Head of caudate nucleus (tissue), 42 donors: ENCODE measurements at regions not wholly inside any gene's neighbourhood (a gene's known extent, or its start where the extent isn't known, plus 50 kb on each side); places are given as distances from the start of the nearest gene placed in this dataset.

Experiments
- DNase-seq, 42 donors: peaks; one replicate each; pipeline versions ENCODE4 v3.0.0 to v3.0.0-alpha.2; 2020 to 2021; ENCODE audit warnings: mixed read lengths in 7 of 42
- intact Hi-C: fragments of 100-400 bp; cut with DNase I; formaldehyde crosslinking; loops from one replicate; pipeline ENCODE4 v1.15.0; 2022

DNA sequence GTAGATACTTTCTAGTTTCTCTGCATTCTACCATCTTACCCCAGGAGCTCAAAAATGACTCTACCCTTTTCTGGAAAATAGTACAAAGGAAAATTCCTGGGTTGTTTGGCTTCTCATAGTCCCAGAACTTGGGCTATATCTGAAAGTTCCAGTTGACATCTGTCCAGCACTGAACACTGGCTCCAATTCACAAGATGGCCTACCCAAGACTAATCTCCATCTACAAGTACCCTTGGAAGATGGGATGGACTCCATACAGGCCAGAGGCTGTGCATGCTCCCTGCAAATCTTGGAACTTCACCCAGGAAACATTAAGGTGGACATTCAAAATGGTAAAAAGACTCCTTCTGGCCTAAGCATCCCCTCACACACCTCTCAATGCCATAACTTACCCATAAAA, 427.1 kb downstream of the DTWD2 start:
- no peak for DNase-seq
- intact Hi-C loops = no loop called here

DNA sequence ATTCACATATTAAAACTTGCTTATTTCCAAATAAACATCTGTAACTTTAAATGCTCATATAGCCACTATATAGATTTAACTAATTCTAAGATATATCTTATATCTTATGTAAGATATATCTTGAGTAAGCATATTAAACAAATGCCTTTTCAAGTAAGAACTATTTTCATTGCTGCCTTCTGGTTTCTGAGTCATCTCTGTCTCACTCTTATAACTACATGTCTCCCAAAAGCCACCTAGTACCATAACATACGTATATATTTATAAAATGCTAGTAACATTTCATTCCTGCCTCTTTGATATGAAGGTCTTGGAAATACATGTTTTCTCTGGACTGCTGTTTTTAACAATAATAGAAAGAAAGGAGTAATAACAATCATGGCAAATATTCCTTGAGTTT, 429.5 kb downstream of the DTWD2 start:
- DNase-seq = no peak
- intact Hi-C loops = no loop called here

DNA sequence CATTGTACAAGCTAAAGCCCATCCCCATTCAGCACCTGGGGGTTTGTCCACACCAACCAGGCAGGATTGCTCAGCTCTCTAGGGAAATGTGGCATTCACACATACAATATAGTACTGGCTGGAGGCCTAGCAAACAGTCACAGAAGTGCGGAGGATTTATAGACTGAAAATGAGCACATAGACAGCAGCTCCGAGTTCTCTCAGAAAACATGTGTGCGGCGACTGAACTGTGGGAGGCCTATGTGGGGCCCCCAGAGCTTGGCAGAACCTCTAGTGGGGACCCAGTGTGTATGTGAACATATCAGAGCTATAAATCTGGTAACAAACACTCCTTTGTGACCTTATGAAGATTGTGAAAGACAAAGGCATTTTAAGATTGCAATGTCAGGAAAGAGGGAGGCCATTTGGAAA, 431.1 kb downstream of the DTWD2 start:
- intact Hi-C loops = no loop called here
- no peak for DNase-seq

DNA sequence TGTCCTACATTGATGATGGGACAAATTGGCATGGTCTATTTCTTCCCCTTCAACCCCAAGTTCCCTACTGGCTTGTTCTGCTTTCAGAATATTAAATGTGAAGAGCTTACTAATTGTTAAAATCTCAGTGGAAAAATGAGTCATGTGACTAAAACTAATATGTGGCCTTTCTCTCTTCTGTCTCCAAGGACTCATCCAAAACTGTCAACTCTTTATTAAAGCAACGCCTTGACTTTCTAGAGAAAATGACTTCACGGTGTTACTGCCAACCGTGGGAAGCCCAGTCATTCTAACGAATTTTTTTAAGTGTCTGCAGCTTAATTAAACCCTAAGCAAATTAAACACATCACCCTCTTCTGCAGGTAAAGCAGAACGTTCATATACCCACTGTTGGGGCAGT, 431.6 kb downstream of the DTWD2 start:
- intact Hi-C loops = no loop called here
- no peak for DNase-seq

DNA sequence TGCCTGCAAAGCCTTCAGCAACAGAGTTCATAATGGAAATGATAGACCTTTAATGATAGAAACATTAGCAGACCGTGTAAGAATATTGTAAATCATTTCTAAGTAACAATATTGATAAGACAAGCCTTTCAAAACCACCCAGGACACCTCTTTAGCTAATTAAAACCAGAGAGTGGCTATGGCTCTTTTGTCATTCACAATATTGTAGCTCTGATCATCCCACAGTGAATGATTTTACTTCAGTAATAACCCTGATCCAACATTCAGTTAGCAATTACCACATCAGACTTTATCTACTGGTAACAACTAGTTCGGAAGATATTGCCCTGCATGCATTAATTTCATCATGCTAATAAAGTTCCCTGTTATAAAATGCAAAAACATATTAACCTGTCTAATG, 432.6 kb downstream of the DTWD2 start:
- no peak for DNase-seq
- intact Hi-C loops = no loop called here

DNA sequence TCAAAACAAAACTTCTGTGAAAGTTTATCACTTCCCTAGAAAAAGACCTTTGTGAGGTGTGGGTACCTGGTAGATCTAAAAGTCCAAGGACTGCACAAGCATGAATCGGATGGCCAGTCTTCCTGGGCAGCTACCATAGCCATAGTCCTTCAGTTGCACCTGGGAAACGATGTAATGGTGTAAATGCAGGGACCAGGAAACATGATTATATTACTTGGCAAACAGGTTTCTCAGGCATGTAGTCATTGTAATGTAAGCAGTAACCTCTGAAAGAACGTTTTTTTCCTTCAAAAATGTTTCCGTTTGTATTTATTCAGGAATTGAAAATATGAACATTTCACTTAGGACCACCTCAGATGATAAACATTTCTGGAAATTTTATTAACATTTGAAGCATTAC, 433.4 kb downstream of the DTWD2 start:
- no peak for DNase-seq
- intact Hi-C loops = no loop called here

DNA sequence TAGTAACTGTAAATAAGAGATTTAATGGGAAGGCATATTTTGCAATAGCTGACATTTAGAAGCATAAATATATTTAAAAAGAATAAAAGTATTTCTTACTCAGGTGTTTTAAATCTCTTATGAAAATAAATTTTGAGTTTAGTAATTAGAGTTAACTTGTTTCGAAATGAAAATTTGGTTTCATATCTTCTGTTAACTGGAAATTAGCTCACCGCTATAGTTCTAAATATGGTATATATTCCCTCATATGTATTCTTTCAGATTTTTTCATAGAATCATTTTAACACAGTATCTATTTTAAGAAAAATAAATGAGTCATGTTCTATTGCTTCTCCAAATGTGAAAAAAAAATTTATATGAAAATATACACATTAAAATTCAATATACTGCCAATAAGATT, 434.1 kb downstream of the DTWD2 start:
- no peak for DNase-seq
- intact Hi-C loops = no loop called here

DNA sequence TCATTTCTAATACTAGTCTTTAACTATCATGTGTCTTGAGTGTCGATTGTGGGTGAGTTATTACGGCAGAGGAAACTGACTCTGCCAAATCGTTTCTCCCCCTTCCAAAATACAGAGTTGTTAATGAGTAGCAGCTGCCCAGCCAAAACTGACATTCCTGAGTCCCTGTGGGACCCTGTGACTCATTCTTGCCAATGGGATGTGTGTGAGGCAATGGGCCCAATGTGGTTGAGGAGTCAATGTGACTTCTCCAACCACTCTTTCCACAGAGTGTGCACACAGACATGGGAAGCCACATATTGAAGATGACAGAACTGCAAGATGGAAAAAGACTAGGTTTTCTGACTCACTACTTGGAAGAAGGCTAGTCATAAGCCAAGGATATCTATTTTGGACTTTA, 434.7 kb downstream of the DTWD2 start:
- no peak for DNase-seq
- intact Hi-C loops = no loop called here

DNA sequence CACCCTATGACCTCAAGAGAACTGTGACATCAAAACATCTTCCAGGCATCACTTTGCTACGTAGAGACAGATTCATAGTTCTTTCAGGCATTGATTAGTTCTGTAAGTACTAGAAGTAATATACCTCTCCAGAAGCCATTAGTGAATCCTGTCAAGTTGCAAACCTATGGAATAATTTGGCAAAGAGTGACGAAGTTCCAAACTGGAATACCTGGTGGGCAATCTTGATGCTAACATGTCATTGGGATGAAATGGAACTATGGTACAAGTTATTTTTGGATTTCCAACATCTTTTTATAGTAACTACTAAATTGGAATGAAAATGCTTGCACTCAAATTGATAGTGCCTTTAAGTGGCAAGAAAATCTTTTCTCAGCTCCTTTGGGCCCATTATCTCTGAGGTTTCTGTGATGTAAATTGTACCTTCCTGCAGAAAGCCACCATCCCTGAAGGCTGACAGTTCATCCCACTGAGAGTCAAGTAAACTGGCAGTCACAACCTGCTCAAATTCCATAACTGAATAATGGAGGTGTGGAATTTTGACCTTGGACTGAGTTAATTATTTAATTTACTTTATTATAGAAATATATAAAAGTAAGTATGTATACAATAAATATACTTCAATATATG, 435.5 kb downstream of the DTWD2 start:
- intact Hi-C loops = no loop called here
- no peak for DNase-seq

DNA sequence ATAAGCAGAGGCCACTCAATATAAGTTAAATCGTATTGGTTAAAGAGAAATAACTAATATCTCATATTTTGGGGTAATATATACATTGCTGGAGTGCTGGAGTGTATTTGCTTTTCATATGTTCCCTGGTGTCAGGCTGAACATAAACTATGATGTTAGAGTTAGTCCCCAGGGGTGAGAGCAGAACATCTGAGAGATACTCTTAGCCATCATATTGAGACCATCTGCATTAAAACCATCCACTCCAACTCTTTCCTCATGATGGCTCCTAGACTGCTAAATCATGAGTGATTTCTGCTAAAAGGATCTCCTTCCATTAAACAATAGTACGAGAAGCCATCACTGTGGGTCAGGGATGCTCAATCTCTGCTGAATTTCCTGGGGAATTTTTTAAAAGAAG, 436.2 kb downstream of the DTWD2 start:
- intact Hi-C loops = no loop called here
- DNase-seq = no peak

DNA sequence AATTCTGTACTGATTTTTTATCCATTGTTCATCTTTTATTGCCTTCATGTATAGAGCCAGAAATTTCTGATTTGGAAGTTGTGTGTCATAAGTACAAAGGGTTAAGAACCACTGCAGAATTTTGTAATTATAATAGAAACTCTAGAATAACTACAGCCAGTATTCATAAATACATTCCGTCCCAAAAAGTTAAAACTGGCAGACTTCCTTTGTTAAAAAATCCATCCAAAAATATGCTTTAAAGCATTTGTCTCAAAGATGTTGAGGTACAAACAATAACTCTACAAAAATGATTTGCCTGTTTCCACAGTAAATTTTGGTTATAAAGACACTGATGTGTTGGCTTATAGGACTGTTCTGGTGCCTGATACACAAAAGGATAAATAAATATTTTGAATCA, 436.6 kb downstream of the DTWD2 start:
- intact Hi-C loops = no loop called here
- DNase-seq = no peak

DNA sequence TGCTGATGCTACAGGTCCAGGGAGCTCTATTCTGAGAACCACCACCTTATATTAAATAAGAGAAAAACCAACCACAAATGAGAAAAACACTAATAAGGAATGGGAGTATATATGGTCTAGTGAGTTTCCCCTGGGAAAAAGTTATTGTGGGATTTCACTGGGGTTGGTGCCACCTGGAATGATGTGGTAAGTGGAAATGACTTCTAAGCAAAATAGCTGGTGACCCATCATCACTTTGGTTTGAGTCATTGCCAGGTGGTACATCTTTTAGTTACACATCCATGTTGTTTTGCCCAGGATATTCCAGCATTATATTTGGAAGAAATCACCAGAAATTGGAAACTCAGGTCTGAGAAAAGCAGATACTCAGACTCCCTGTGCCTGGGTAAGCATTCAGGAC, 437.3 kb downstream of the DTWD2 start:
- intact Hi-C loops = no loop called here
- DNase-seq = no peak

DNA sequence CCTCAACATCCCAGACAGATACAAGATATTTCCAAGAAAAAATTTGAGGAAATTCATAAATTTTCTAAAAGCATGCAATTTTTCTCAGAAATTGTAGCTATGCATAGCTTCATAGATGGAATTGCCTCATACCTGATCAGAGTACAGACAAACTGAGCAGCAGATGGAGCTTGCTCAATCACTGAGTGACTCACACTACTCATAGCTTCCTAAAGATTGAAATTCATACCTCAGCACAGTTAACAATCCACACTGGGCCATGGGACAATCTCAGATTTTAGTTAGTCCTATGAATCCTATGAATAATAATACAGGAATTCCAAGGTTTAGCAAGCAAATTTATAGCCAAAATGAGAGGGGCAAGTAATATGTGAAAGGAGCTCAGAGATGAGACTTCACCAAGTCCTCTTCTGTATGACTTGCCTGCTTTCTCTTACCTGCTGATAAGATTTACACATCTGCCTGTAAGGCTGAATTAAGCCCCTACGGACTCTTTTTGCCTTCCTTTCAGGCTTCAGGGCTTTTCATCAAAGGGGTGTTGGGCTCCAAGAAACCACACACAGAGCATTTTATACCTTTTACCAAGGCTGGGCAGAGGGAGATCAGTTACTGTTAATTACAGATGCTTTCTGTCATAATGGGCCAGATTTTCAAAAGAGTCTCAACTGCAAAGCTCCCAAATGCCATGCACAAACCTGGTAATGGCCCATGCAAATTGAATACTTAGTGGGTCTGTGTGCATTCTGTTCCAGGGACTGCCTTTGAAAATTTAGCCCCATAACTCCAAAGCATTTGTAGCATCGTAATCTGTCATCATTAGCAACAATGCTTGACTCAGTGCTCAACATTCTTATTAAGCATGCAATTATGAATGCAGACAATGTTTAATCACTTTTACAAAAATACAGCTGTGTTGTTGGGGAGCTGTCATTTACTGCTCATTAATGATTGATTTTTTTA, 439.3 kb downstream of the DTWD2 start:
- intact Hi-C loops = no loop called here

DNA sequence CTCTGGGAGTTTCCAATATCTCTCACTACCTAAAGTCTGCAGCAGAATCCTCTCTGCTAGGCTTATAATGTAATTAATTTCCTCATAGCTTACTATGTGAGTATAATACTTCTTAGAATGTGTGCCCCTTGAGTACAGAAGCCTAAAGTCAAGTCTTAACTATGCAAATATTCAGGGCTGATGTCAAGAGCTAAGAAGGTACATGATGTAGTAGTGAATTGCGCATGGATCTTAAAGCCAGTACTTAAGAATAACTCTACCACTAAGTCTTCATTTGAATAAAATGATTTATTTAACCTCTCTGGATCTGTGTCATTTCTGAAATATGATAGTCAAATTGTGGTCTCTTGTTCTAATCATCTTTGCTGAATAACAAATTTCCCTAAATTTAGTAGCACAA, 442.9 kb downstream of the DTWD2 start:
- intact Hi-C loops = no loop called here
- DNase-seq = no peak

More for the DNA sequence above, 439.3 kb downstream of the DTWD2 start:
- DNase-seq = peak in 1 of 42 donors; percentile 17

DNA sequence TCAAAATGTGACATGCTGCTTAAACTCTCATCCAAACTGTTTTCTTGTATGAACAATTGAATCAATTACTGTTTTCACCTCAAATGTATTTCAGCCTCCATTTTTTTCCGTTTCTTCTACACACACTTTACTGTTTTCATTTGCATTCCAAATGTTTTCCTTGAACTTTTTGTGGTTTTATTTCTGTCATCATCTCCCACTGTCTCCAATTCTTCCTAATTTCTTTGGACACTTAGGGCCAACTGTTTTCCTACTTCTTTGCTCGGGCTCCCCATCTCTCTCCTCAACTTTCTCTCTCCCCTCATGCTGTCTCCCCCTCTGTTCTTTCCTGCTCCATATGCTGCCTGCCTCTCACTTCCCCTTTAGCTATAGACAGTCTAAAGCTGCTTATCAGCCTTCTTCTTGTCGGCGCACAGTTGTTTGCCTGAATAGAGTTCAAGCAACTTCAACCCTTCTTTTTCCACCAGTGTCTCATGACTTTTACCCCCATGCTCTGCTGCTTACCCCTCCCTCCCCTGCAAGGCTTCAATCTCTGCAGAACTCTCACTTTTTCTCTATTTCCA, 443.4 kb downstream of the DTWD2 start:
- intact Hi-C loops = no loop called here
- no peak for DNase-seq

DNA sequence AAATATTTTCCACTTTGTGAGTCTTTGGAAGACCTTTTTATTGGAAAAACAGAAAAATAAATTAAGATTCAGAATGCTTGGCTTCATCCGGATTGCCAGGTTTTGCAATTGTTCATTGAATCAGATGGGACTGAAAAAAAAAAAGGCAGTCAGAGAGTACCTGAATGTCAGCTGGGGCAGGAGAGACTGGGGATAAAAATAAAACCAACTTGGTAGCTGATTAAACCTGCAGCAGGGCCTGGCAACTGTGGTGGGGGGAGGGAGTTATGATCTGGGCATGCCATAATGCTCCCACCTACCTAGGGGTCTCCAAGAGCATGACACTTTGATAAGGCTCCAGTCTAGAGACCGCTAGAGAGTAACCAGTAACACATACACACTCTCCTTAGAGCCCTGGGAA, 454.4 kb downstream of the DTWD2 start:
- intact Hi-C loops = no loop called here

DNA sequence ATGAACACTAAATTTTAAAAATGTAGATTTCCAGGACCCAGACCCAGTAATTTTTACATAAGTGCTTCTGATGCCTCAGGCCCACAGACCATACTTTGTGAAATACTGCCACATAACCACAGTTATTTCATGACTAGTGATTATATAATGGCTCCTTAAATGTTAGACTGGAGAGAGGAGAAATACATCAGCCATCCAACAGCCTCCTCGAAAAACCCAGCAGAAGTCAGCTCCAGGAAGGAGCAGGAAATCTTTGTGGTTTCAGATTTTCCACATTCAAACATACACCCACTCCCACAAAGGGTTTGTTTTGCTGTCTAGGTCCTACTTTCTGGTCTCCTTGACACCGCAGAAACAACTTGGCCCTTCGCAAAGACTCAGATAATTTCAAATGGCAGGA, 455.2 kb downstream of the DTWD2 start:
- intact Hi-C loops = no loop called here
- no peak for DNase-seq

More for the DNA sequence above, 454.4 kb downstream of the DTWD2 start:
- no peak for DNase-seq

DNA sequence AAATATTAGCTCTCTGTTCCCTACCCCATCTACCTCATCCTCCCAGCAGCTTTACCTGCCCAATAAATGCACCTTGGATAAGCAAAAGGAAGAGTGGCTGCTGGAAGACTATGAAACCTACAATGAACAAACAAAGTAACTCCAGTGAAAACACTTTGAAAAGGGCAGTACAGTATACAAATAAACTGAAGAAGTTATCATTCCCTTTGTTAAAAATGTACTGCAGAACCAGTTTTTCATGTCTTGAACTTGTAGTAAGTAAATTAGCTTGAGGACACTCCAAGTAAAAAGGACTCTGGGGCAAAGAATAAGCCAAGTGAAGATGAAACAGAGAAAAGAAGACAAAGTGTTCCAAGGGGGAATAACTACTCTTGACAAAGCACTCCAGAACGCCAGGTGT, 457.1 kb downstream of the DTWD2 start:
- intact Hi-C loops = no loop called here
- no peak for DNase-seq

DNA sequence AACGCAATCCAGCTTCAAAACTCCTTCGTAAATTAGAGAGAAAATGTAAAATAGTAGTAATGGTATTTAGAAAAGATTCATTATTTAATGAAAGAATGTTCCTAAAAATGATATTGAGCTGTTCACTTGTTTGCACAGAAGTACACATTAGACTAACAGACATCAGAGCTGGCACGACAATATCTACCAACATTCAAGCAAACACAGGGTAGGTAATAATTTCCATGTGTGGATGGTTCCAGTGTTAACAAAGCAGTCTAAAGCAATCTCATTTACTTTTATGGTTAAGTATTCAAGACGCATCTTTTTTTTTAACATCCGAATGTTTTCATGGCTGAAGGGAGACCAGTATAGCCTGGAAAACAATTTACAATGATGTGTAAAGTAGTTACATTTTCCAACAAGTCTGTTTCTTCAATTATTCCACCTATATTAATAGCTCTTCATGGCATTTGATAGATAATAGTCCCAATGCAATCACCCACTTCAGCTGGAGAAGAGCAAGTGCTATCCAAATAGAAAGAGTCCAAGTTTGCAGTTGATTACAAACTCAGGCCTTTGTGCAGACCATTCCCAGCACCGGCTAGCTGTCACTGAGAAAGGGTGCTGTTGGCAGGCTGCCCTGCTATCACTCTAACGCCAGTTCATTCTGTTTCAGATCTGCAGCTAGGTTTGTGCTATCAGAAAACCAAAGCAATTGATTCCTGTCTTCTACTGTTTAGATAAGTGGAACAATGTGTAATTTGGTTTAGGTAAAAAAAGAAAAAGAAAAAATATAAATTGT, 458.8 kb downstream of the DTWD2 start:
- intact Hi-C loops = no loop called here
- peak in 10 of 42 donors; percentile 1 to 29 (median 12) for DNase-seq

DNA sequence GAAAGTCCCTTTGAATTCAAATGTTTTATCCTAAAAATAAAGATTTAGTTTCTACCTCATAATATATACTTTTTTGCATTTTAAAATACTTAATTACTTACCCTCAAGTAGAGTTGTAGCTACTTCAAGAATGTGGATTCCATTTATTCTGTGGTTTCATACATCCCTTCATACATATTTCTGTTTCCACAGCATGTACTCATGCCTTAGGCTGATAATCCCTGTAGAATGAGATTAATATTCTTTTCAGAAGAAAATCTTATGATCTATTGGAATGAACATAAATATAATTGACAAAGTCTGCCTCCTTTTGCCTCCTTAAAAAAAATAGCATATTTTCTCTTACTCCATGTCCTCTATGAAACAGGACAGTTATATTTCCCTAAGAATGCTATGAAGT, 465.7 kb downstream of the DTWD2 start:
- intact Hi-C loops = no loop called here
- DNase-seq = no peak
